ENCODE measurements at regions not wholly inside any gene's neighbourhood (a gene's known extent, or its start where the extent isn't known, plus 50 kb on each side); places are given as distances from the start of the nearest gene placed in this dataset.

DNA sequence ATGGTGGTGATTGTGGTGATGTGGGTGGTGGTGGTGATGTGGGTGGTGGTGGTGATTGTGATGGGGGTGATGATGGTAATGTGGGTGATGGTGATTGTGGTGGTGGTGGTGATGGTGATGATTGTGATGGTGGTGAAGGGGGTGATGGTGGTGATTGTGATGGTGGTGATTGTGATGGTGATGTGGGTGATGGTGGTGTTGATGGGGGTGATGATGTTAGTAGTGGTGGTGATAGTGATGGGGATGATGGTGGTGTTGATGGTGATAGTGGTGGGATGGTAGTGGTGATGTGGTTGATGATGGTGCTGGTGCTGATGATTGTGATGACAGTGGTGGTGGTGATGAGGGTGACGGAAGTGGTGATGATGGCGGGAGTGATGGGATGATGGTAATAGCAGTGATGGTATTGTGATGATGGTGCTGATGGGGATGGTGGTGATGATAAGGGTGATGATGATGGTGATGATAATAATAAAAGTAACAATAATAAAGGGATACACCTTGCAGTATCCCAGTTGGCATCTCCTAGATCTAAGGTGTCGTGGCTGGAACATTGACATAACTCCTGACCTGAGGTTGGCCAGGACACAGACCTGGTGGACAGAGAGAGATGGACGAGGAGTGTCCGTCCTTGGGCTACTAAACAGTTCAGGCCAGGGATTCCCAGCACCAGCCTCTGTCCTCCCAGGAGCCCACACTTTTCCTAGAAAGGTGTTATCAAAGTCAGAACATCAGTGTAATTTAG lies 344.5 kb downstream of the SEC14L1 start:
- DNase-seq (ENCODE audit: low spot score) = no peak
- ChIA-PET POLR2A (no interaction called here), CTCF (interaction anchor here (1.3 kb wide), 1 partner anchor 55 kb away, joined by 3 read pairs; no protein-coding TSS in a partner anchor)
- Mint-ChIP-seq H3K27ac (no peak overlapping the region), H3K4me3 (no peak overlapping the region), H3K27me3 (ENCODE audit: low read depth) (no peaks in the 10 kb centered on the region), H3K4me1 (peaks cover 4% of the 10 kb centered on the region), H3K36me3 (peaks cover 13% of the 10 kb centered on the region), H3K9me3 (no peaks in the 10 kb centered on the region)
- no peak for TF ChIP-seq SOX15 (CRISPR knock-in tag; IDR thresholded peaks at IDR 0.05)
- no peak for TF ChIP-seq ZNF263 (CRISPR knock-in tag; IDR thresholded peaks at IDR 0.05; ENCODE audit: low read depth)
- TF ChIP-seq, protein P1, sequence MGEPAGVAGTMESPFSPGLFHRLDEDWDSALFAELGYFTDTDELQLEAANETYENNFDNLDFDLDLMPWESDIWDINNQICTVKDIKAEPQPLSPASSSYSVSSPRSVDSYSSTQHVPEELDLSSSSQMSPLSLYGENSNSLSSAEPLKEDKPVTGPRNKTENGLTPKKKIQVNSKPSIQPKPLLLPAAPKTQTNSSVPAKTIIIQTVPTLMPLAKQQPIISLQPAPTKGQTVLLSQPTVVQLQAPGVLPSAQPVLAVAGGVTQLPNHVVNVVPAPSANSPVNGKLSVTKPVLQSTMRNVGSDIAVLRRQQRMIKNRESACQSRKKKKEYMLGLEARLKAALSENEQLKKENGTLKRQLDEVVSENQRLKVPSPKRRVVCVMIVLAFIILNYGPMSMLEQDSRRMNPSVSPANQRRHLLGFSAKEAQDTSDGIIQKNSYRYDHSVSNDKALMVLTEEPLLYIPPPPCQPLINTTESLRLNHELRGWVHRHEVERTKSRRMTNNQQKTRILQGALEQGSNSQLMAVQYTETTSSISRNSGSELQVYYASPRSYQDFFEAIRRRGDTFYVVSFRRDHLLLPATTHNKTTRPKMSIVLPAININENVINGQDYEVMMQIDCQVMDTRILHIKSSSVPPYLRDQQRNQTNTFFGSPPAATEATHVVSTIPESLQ (CRISPR knock-in tag; IDR thresholded peaks at IDR 0.05) = no peak
- TF ChIP-seq CREB1 (CRISPR knock-in tag; IDR thresholded peaks at IDR 0.05) = no peak
- no peak for TF ChIP-seq RORB (CRISPR knock-in tag; IDR thresholded peaks at IDR 0.05)
- TF ChIP-seq ETV6 (CRISPR knock-in tag; IDR thresholded peaks at IDR 0.05) = no peak
- no peak for ATAC-seq

DNA sequence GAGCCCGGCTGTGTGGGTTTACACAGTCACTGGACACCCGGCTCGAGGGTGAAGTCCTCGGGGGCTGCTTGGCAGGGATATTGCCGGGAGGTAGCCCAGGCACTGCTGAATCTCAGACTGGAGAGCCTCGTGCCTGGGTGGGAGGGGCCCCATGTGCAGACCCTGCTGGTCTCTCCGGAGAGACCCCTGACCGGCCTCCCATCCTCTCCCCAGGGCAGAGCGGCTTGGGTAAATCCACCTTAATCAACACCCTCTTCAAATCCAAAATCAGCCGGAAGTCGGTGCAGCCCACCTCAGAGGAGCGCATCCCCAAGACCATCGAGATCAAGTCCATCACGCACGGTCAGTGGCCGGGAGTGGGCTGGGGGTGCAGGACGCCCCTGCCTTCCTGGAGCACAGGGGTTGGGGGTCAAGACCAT lies 346.5 kb downstream of the SEC14L1 start:
- ChIA-PET POLR2A (no interaction called here), CTCF (interaction anchor here (1.4 to 1.5 kb wide), 2 partner anchors 57 to 62 kb away, joined by 4 read pairs; no protein-coding TSS in a partner anchor)
- peaks cover 18% of the 10 kb centered on the region for H3K36me3 Mint-ChIP-seq
- no peaks in the 10 kb centered on the region for H3K27me3 Mint-ChIP-seq (ENCODE audit: low read depth)
- H3K9me3 Mint-ChIP-seq = no peaks in the 10 kb centered on the region
- DNase-seq (ENCODE audit: low spot score) (no peak), ATAC-seq (no peak)
- H3K4me3 Mint-ChIP-seq = no peak overlapping the region
- no peak overlapping the region for H3K27ac Mint-ChIP-seq
- H3K4me1 Mint-ChIP-seq = no peaks in the 10 kb centered on the region
- no peak for TF ChIP-seq ZNF423 (CRISPR knock-in tag; IDR thresholded peaks at IDR 0.05)
- TF ChIP-seq, protein P2, sequence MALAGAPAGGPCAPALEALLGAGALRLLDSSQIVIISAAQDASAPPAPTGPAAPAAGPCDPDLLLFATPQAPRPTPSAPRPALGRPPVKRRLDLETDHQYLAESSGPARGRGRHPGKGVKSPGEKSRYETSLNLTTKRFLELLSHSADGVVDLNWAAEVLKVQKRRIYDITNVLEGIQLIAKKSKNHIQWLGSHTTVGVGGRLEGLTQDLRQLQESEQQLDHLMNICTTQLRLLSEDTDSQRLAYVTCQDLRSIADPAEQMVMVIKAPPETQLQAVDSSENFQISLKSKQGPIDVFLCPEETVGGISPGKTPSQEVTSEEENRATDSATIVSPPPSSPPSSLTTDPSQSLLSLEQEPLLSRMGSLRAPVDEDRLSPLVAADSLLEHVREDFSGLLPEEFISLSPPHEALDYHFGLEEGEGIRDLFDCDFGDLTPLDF (CRISPR knock-in tag; IDR thresholded peaks at IDR 0.05) = no peak
- TF ChIP-seq, protein P3, sequence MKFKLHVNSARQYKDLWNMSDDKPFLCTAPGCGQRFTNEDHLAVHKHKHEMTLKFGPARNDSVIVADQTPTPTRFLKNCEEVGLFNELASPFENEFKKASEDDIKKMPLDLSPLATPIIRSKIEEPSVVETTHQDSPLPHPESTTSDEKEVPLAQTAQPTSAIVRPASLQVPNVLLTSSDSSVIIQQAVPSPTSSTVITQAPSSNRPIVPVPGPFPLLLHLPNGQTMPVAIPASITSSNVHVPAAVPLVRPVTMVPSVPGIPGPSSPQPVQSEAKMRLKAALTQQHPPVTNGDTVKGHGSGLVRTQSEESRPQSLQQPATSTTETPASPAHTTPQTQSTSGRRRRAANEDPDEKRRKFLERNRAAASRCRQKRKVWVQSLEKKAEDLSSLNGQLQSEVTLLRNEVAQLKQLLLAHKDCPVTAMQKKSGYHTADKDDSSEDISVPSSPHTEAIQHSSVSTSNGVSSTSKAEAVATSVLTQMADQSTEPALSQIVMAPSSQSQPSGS (CRISPR knock-in tag; IDR thresholded peaks at IDR 0.05; ENCODE audit: borderline replicate concordance, low read depth) = no peak
- no peak for TF ChIP-seq RELA (CRISPR knock-in tag; IDR thresholded peaks at IDR 0.05; ENCODE audit: borderline replicate concordance)
- no peak for TF ChIP-seq HMGA2 (CRISPR knock-in tag; IDR thresholded peaks at IDR 0.05)
- no peak for TF ChIP-seq ETV6 (CRISPR knock-in tag; IDR thresholded peaks at IDR 0.05)
- TF ChIP-seq TCF7 (CRISPR knock-in tag; IDR thresholded peaks at IDR 0.05; ENCODE audit: low read depth) = no peak

DNA sequence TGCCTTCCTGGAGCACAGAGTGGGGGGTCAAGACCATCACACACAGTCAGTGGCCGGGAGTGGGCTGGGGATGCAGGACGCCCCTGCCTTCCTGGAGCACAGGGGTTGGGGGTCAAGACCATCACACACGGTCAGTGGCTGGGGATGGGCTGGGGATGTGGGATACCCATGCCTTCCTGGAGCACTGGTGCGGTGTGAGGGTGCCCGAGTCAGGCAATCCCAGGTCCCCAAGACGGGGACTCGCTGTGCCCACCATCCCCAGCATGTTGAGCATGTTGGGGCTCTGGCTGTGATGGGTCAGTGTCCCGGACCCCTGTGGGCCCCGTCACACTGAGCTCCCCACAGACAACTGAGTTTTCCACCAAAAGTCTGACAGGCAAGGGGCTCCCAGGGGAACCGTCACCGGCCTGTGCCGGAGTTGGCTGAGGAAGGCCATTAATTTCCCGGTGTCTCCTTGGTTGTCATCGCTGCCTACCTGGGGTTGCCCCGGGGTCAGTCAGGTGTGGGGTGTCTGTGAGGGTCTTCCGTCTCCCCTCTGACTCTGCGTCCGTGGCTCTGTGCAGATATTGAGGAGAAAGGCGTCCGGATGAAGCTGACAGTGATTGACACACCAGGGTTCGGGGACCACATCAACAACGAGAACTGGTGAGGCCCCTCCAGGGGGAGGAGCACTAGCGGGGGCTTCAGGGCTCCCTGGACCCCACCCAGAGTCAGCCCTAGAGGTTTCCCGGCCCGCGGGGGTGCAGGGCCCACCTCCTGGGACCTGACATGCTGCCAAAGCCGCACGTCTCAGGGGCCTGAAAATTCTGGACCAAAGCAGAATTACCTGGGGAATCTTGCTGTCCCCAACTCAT lies 347.1 kb downstream of the SEC14L1 start:
- H3K27ac Mint-ChIP-seq = no peak overlapping the region
- no peaks in the 10 kb centered on the region for H3K4me1 Mint-ChIP-seq
- H3K36me3 Mint-ChIP-seq = peaks cover 22% of the 10 kb centered on the region
- H3K27me3 Mint-ChIP-seq (ENCODE audit: low read depth) = no peaks in the 10 kb centered on the region
- ChIA-PET POLR2A (no interaction called here), CTCF (interaction anchor here (1.5 kb wide), 1 partner anchor 58 kb away, joined by 4 read pairs; no protein-coding TSS in a partner anchor)
- no peak for ATAC-seq
- no peak for DNase-seq (ENCODE audit: low spot score)
- H3K4me3 Mint-ChIP-seq = no peak overlapping the region
- H3K9me3 Mint-ChIP-seq = no peaks in the 10 kb centered on the region
- TF ChIP-seq NFATC4 (CRISPR knock-in tag; IDR thresholded peaks at IDR 0.05) (no peak), ZNF232 (CRISPR knock-in tag; IDR thresholded peaks at IDR 0.05) (no peak), JUN (CRISPR knock-in tag; IDR thresholded peaks at IDR 0.05) (no peak), KAT7 (CRISPR knock-in tag; IDR thresholded peaks at IDR 0.05; ENCODE audit: borderline replicate concordance) (no peak), ZNF416 (CRISPR knock-in tag; IDR thresholded peaks at IDR 0.05) (no peak)
- TF ChIP-seq, protein P4, sequence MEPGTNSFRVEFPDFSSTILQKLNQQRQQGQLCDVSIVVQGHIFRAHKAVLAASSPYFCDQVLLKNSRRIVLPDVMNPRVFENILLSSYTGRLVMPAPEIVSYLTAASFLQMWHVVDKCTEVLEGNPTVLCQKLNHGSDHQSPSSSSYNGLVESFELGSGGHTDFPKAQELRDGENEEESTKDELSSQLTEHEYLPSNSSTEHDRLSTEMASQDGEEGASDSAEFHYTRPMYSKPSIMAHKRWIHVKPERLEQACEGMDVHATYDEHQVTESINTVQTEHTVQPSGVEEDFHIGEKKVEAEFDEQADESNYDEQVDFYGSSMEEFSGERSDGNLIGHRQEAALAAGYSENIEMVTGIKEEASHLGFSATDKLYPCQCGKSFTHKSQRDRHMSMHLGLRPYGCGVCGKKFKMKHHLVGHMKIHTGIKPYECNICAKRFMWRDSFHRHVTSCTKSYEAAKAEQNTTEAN (CRISPR knock-in tag; IDR thresholded peaks at IDR 0.05) = no peak
- TF ChIP-seq, protein P5, sequence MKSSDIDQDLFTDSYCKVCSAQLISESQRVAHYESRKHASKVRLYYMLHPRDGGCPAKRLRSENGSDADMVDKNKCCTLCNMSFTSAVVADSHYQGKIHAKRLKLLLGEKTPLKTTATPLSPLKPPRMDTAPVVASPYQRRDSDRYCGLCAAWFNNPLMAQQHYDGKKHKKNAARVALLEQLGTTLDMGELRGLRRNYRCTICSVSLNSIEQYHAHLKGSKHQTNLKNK (CRISPR knock-in tag; IDR thresholded peaks at IDR 0.05) = no peak
- TF ChIP-seq, protein P6, sequence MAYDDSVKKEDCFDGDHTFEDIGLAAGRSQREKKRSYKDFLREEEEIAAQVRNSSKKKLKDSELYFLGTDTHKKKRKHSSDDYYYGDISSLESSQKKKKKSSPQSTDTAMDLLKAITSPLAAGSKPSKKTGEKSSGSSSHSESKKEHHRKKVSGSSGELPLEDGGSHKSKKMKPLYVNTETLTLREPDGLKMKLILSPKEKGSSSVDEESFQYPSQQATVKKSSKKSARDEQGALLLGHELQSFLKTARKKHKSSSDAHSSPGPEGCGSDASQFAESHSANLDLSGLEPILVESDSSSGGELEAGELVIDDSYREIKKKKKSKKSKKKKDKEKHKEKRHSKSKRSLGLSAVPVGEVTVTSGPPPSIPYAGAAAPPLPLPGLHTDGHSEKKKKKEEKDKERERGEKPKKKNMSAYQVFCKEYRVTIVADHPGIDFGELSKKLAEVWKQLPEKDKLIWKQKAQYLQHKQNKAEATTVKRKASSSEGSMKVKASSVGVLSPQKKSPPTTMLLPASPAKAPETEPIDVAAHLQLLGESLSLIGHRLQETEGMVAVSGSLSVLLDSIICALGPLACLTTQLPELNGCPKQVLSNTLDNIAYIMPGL (CRISPR knock-in tag; IDR thresholded peaks at IDR 0.05) = no peak
- TF ChIP-seq, protein P7, sequence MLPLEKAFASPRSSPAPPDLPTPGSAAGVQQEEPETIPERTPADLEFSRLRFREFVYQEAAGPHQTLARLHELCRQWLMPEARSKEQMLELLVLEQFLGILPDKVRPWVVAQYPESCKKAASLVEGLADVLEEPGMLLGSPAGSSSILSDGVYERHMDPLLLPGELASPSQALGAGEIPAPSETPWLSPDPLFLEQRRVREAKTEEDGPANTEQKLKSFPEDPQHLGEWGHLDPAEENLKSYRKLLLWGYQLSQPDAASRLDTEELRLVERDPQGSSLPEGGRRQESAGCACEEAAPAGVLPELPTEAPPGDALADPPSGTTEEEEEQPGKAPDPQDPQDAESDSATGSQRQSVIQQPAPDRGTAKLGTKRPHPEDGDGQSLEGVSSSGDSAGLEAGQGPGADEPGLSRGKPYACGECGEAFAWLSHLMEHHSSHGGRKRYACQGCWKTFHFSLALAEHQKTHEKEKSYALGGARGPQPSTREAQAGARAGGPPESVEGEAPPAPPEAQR (CRISPR knock-in tag; IDR thresholded peaks at IDR 0.05) = no peak

Measured in WTC11 (cell line).